ENCODE measurements at regions not wholly inside any gene's neighbourhood (a gene's known extent, or its start where the extent isn't known, plus 50 kb on each side); places are given as distances from the start of the nearest gene placed in this dataset.
"Not testable (repeated sequence)": the region's sequence is repeated elsewhere in the genome, so short reads cannot be mapped to it uniquely, and the experiment has no call there.

DNA sequence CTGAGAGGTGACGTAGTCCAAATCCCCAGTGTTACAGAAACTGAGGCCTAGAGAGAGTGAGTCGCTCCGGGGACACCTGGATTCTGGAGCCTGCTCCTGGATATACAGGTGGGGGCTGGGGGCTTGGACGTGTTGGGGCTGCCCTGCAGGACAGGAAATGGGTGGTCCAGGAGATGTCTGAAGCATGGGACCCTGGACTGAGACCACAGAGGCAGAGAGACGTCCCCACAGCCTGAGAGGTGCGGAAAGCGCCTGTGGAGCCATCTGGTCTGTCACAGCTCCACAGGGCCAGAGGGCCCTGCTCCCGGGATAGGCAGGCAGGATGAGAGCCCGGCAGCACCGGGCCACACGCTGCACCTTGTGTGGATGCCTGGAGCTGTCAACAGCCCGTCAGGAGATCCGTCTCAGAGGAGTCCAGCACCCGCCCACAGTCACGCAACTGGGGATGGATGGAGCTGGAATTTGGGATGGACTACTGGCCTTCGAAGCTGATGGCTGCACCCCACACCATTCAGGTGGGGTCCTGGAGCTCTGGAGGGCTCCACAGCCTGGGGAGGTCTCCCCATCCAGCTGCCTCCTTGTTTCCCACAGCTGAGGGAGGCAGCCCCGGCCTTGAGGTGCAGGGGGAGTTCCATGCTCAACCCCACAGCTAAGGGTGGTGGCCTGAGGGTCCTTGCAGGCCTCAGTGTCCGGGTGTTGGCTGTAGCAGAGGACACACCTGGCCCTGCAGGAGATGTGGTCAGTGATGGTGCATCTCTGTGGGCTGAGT, 303.0 kb downstream of the NDUFA10 start:
- 92% methylated on average over 17 of the region's 18 CpGs; no CpG with 5 or more reads in 1 of the 2 donors for WGBS, 2 donors (ENCODE audit: low coverage in 1 of 2)
- in situ Hi-C loops (cut with MboI; ENCODE audit: low pct_ligation_motif_present in 1 of 4, low pct_unique_long_range_greater_than_20kb in 1 of 4, low sequenced_read_pairs in 3 of 4) (no loop called here), intact Hi-C loops (cut with DNase I; ENCODE audit: low total_unique reads) (no loop called here)
- TF ChIP-seq POLR2A (IDR thresholded peaks at IDR 0.05) (no peak), EP300 (IDR thresholded peaks at IDR 0.05; ENCODE audit: low read depth) (no peak), POLR2AphosphoS5 (IDR thresholded peaks at IDR 0.05) (no peak)
- TF ChIP-seq, protein P1, sequence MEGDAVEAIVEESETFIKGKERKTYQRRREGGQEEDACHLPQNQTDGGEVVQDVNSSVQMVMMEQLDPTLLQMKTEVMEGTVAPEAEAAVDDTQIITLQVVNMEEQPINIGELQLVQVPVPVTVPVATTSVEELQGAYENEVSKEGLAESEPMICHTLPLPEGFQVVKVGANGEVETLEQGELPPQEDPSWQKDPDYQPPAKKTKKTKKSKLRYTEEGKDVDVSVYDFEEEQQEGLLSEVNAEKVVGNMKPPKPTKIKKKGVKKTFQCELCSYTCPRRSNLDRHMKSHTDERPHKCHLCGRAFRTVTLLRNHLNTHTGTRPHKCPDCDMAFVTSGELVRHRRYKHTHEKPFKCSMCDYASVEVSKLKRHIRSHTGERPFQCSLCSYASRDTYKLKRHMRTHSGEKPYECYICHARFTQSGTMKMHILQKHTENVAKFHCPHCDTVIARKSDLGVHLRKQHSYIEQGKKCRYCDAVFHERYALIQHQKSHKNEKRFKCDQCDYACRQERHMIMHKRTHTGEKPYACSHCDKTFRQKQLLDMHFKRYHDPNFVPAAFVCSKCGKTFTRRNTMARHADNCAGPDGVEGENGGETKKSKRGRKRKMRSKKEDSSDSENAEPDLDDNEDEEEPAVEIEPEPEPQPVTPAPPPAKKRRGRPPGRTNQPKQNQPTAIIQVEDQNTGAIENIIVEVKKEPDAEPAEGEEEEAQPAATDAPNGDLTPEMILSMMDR (IDR thresholded peaks at IDR 0.05), result no peak
- H3K9me3 ChIP-seq, result no peaks in the 10 kb centered on the region
- no peak overlapping the region for H3K4me3 ChIP-seq
- DNase-seq, result no peak
- no peaks in the 10 kb centered on the region for H3K36me3 ChIP-seq
- no peak overlapping the region for H3K27ac ChIP-seq
- H3K27me3 ChIP-seq, result no peaks in the 10 kb centered on the region
- H3K4me1 ChIP-seq, result no peaks in the 10 kb centered on the region

DNA sequence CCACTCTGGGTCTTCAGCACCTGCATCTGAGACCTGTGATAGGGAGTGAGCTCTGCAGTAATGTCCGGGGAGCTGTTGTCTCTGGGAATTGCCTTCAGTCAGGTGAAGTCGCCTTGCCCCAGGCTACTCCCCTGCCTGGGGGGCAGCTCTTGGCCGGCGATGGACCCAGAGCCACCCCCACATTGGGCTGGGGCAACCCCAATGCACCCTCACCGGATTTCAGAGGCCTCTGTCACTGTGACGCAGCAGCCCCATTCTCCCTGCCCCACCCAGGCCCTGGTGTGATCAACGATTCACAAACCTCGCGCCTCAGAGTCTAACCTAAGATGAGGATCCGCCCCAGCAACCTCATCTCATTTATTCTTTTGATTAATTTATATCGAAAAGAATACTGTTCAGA, 303.6 kb downstream of the NDUFA10 start:
- intact Hi-C loops (cut with DNase I; ENCODE audit: low total_unique reads) (no loop called here), in situ Hi-C loops (cut with MboI; ENCODE audit: low pct_ligation_motif_present in 1 of 4, low pct_unique_long_range_greater_than_20kb in 1 of 4, low sequenced_read_pairs in 3 of 4) (no loop called here)
- no peak overlapping the region for H3K27ac ChIP-seq
- H3K27me3 ChIP-seq, result no peaks in the 10 kb centered on the region
- no peak for DNase-seq
- 80 to 96% methylated on average over 4 to 8 of the region's 11 CpGs for WGBS, 2 donors (ENCODE audit: low coverage in 1 of 2)
- no peak for TF ChIP-seq POLR2AphosphoS5 (IDR thresholded peaks at IDR 0.05)
- TF ChIP-seq, protein P1 (IDR thresholded peaks at IDR 0.05), result no peak
- TF ChIP-seq EP300 (IDR thresholded peaks at IDR 0.05; ENCODE audit: low read depth), result no peak
- TF ChIP-seq POLR2A (IDR thresholded peaks at IDR 0.05), result no peak
- no peak overlapping the region for H3K4me3 ChIP-seq
- no peaks in the 10 kb centered on the region for H3K4me1 ChIP-seq
- no peaks in the 10 kb centered on the region for H3K9me3 ChIP-seq
- H3K36me3 ChIP-seq, result no peaks in the 10 kb centered on the region

DNA sequence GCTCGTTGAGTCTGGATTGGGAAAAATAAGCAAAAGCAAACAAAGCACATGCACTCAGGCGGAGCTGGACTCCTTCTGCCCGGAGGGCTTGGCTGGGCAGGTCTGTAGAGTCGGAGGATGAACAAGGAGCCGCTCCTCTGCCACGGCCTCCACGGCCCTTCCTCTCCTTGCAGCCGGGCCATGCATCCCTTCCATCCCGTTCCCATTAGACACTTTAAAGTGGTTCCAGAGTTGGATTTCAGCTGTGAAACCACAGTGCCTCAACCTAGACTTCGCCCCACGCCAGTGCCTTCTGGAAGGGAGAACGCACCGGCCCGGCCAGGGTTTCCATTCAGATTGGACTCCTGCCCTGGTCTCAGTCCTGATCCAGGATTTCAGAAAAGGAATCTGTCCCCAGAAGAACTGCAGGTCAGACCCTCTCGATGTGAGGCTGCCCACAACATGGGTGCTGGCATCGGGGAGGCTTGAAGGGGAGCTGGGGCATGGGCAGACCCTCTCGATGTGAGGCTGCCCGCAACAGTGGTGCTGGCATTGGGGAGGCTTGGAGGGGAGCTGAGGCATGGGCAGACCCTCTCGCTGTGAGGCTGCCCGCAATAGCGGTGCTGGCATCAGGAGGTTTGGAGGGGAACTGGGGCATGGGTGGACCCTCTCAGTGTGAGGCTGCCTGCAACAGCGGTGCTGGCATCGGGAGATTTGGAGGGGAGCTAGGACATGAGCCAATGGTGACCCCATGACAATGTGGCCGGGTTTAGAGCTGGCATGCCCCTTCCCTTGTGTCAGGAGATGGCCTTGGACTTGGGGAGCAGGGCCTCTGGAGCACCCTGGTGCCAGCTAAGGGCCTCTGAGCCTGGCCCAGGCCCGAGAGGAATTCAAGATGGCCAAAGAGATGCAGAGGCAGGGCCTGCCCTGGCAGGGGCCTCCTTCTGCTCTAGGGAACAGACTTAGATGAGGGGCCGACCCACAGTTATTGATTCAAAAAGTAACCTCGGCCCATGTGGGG, 304.5 kb downstream of the NDUFA10 start:
- no peak overlapping the region for H3K4me3 ChIP-seq
- in situ Hi-C loops (cut with MboI; ENCODE audit: low pct_ligation_motif_present in 1 of 4, low pct_unique_long_range_greater_than_20kb in 1 of 4, low sequenced_read_pairs in 3 of 4) (no loop called here), intact Hi-C loops (cut with DNase I; ENCODE audit: low total_unique reads) (no loop called here)
- no peaks in the 10 kb centered on the region for H3K9me3 ChIP-seq
- TF ChIP-seq, protein P1 (IDR thresholded peaks at IDR 0.05), result no peak
- no peak for TF ChIP-seq EP300 (IDR thresholded peaks at IDR 0.05; ENCODE audit: low read depth)
- TF ChIP-seq POLR2A (IDR thresholded peaks at IDR 0.05), result no peak
- TF ChIP-seq POLR2AphosphoS5 (IDR thresholded peaks at IDR 0.05), result no peak
- H3K36me3 ChIP-seq, result no peaks in the 10 kb centered on the region
- no peak for DNase-seq
- H3K27me3 ChIP-seq, result no peaks in the 10 kb centered on the region
- H3K4me1 ChIP-seq, result no peaks in the 10 kb centered on the region
- 79 to 83% methylated on average over 7 to 26 of the region's 27 CpGs for WGBS, 2 donors (ENCODE audit: low coverage in 1 of 2)
- no peak overlapping the region for H3K27ac ChIP-seq

DNA sequence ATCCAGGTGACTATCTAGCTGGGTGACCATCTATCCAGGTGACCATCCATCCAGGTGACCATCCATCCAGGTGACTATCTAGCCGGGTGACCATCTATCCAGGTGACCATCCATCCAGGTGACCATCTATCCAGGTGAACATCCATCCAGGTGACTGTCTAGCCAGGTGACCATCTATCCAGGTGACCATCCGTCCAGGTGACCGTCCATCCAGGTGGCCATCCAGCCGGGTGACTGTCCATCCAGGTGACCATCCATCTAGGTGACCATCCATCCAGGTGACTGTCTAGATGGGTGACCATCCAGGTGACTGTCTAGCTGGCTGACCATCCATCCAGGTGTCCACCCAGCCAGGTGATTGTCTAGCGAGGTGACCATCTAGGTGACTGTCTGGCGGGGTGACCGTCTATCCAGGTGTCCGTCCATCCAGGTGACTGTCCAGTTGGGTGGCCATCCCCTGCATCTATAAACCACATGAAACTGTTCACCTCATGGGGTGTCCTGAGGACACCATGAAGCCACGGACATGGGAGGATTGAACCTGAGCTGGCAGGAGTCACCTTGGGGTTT, 305.3 kb downstream of the NDUFA10 start:
- intact Hi-C loops (cut with DNase I; ENCODE audit: low total_unique reads), result no loop called here
- no peak overlapping the region for H3K27ac ChIP-seq
- 76% methylated on average over 9 of the region's 9 CpGs; no CpG with 5 or more reads in 1 of the 2 donors for WGBS, 2 donors (ENCODE audit: low coverage in 1 of 2)
- no peaks in the 10 kb centered on the region for H3K9me3 ChIP-seq
- H3K4me1 ChIP-seq, result no peaks in the 10 kb centered on the region
- DNase-seq, result no peak
- TF ChIP-seq EP300 (IDR thresholded peaks at IDR 0.05; ENCODE audit: low read depth), result no peak
- no peak for TF ChIP-seq POLR2AphosphoS5 (IDR thresholded peaks at IDR 0.05)
- TF ChIP-seq, protein P1 (IDR thresholded peaks at IDR 0.05), result no peak
- no peak for TF ChIP-seq POLR2A (IDR thresholded peaks at IDR 0.05)
- H3K4me3 ChIP-seq, result no peak overlapping the region
- no peaks in the 10 kb centered on the region for H3K27me3 ChIP-seq
- in situ Hi-C loops (cut with MboI; ENCODE audit: low pct_ligation_motif_present in 1 of 4, low pct_unique_long_range_greater_than_20kb in 1 of 4, low sequenced_read_pairs in 3 of 4), result no loop called here
- no peaks in the 10 kb centered on the region for H3K36me3 ChIP-seq

DNA sequence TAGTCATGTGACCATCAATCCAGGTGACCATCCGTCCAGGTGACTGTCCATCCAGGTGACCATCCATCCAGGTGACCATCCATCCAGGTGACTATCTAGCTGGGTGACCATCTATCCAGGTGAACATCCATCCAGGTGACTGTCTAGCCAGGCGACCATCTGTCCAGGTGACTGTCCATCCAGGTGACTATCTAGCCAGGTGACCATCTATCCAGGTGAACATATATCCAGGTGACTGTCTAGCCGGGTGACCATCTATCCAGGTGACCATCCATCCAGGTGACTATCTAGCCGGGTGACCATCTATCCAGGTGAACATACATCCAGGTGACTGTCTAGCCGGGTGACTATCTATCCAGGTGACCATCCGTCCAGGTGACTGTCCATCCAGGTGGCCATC, 306.2 kb downstream of the NDUFA10 start:
- in situ Hi-C loops (cut with MboI; ENCODE audit: low pct_ligation_motif_present in 1 of 4, low pct_unique_long_range_greater_than_20kb in 1 of 4, low sequenced_read_pairs in 3 of 4); H3K4me3 ChIP-seq; H3K27ac ChIP-seq; H3K36me3 ChIP-seq; H3K4me1 ChIP-seq; intact Hi-C loops (cut with DNase I; ENCODE audit: low total_unique reads); H3K27me3 ChIP-seq; H3K9me3 ChIP-seq; DNase-seq: not testable (repeated sequence)
- WGBS, 2 donors (ENCODE audit: low coverage in 1 of 2), result 79 to 80% methylated on average over 1 to 6 of the region's 6 CpGs
